ENCODE measurements at regions not wholly inside any gene's neighbourhood (a gene's known extent, or its start where the extent isn't known, plus 50 kb on each side); places are given as distances from the start of the nearest gene placed in this dataset.

DNA sequence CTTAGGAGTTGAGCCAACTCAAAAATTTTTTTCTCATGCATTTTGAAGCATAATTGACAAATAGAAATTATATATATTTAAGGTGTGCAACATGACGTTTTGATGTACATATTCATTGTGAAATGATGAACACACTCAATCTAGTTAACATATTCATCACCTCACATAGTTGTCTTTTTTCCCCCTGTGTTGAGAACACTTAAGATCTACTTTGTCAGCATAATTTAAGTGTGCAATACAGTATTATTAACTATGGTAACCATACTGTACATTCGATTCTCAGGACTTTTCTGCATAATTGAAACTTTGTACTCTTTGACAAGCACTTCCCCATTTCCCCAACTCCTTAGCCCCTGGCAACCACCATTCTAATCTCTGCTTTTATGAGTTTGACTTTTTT is 192.2 kb upstream of the ZKSCAN2 start:
- POLR2A ChIA-PET = no interaction called here
- DNase-seq (ENCODE audit: low read depth, low spot score) (no peak), FAIRE-seq (no peak)
- CTCF ChIA-PET = no interaction called here
- intact Hi-C loops (cut with micrococcal nuclease) = no loop called here
- BruUV-seq (replicated peaks) = no TSS peak
- Histone ChIP-seq H3K4me2 (ENCODE audit: insufficient read depth, low read length) (no peak overlapping the region), H2AFZ (ENCODE audit: low read depth, low read length) (no peak overlapping the region), H3K4me3 (replicated peaks in 1 of 3; ENCODE audit: insufficient read depth in 1 of 3, low read depth in 1 of 3, low read length in 3 of 3) (no peak overlapping the region), H3K4me1 (ENCODE audit: control insufficient read depth, extremely low read depth, insufficient read depth, low read length) (no peaks in the 10 kb centered on the region), H4K20me1 (replicated peaks; ENCODE audit: control insufficient read depth, extremely low read depth, insufficient read depth, low read length) (no peaks in the 10 kb centered on the region), H3K27me3 (ENCODE audit: control insufficient read depth in 2 of 2, insufficient read depth in 2 of 2, low read length in 2 of 2) (no peaks in the 10 kb centered on the region), H3K36me3 (ENCODE audit: control insufficient read depth in 2 of 2, extremely low read depth in 1 of 2, insufficient read depth in 2 of 2, low read length in 2 of 2) (no peaks in the 10 kb centered on the region), H3K9me3 (replicated peaks; ENCODE audit: control insufficient read depth, insufficient read depth, low read length) (peaks cover 2% of the 10 kb centered on the region), H3K27ac (ENCODE audit: insufficient read depth, low read depth, low read length) (no peak overlapping the region), H3K79me2 (ENCODE audit: control insufficient read depth, insufficient read depth, low read length) (no peaks in the 10 kb centered on the region), H3K9me1 (replicated peaks; ENCODE audit: control insufficient read depth, extremely low read depth, insufficient read depth, low read length) (no peaks in the 10 kb centered on the region), H3K9ac (replicated peaks; ENCODE audit: extremely low read depth, insufficient read depth, low read length) (no peak overlapping the region)
- TF ChIP-seq JUN (IDR thresholded peaks at IDR 0.05; ENCODE audit: borderline replicate concordance, insufficient read depth, insufficient read length, low read depth) (no peak), EZH2 (IDR thresholded peaks at IDR 0.05; ENCODE audit: borderline replicate concordance, low read depth, low read length, severe bottlenecking) (no peak), GATA2 (IDR thresholded peaks at IDR 0.05; ENCODE audit: insufficient read depth, insufficient read length, low read depth, low read length) (no peak), FOS (IDR thresholded peaks at IDR 0.05; ENCODE audit: borderline replicate concordance, insufficient read depth, low read length) (no peak)
- dilution Hi-C loops (cut with MboI; ENCODE audit: extremely low pct_ligation_motif_present, low sequenced_read_pairs) = no loop called here

- no peaks in the 10 kb centered on the region for H4K20me1 ChIP-seq (replicated peaks; ENCODE audit: control insufficient read depth, extremely low read depth, insufficient read depth, low read length)
- dilution Hi-C loops (cut with MboI; ENCODE audit: extremely low pct_ligation_motif_present, low sequenced_read_pairs) (no loop called here), intact Hi-C loops (cut with micrococcal nuclease) (no loop called here)
- no peaks in the 10 kb centered on the region for H3K4me1 ChIP-seq (ENCODE audit: control insufficient read depth, extremely low read depth, insufficient read depth, low read length)
- FAIRE-seq (no peak), DNase-seq (ENCODE audit: low read depth, low spot score) (no peak)
- no peaks in the 10 kb centered on the region for H3K79me2 ChIP-seq (ENCODE audit: control insufficient read depth, insufficient read depth, low read length)
- H3K36me3 ChIP-seq (ENCODE audit: control insufficient read depth in 2 of 2, extremely low read depth in 1 of 2, insufficient read depth in 2 of 2, low read length in 2 of 2) = no peaks in the 10 kb centered on the region
- no peaks in the 10 kb centered on the region for H3K9me1 ChIP-seq (replicated peaks; ENCODE audit: control insufficient read depth, extremely low read depth, insufficient read depth, low read length)
- H3K9ac ChIP-seq (replicated peaks; ENCODE audit: extremely low read depth, insufficient read depth, low read length) = no peak overlapping the region
- H3K9me3 ChIP-seq (replicated peaks; ENCODE audit: control insufficient read depth, insufficient read depth, low read length) = peaks cover 4% of the 10 kb centered on the region
- no peak for TF ChIP-seq EZH2 (IDR thresholded peaks at IDR 0.05; ENCODE audit: borderline replicate concordance, low read depth, low read length, severe bottlenecking)
- CTCF ChIA-PET = no interaction called here
- no peak overlapping the region for H3K4me2 ChIP-seq (ENCODE audit: insufficient read depth, low read length)
- H3K27me3 ChIP-seq (ENCODE audit: control insufficient read depth in 2 of 2, insufficient read depth in 2 of 2, low read length in 2 of 2) = no peaks in the 10 kb centered on the region
- H2AFZ ChIP-seq (ENCODE audit: low read depth, low read length) = no peak overlapping the region
- no peak overlapping the region for H3K4me3 ChIP-seq (replicated peaks in 1 of 3; ENCODE audit: insufficient read depth in 1 of 3, low read depth in 1 of 3, low read length in 3 of 3)
- no peak overlapping the region for H3K27ac ChIP-seq (ENCODE audit: insufficient read depth, low read depth, low read length)
- no TSS peak for BruUV-seq (replicated peaks)
- POLR2A ChIA-PET = no interaction called here
Observed at GRCh38 chr16:25443994-25444393, 186.3 kb upstream of the ZKSCAN2 start.
